Body of pancreas (tissue), 4 donors: ENCODE measurements at regions not wholly inside any gene's neighbourhood (a gene's known extent, or its start where the extent isn't known, plus 50 kb on each side); places are given as distances from the start of the nearest gene placed in this dataset.
"Not testable (repeated sequence)": the region's sequence is repeated elsewhere in the genome, so short reads cannot be mapped to it uniquely, and the experiment has no call there.

Source experiments
- CTCF ChIP-seq, 7 experiments: fragments of 450-650 bp in 4 of 7; fragments of 200-600 bp in 3 of 7; sonication (generic) in 3 of 7; IDR thresholded peaks; one replicate each; pipeline ENCODE4 v1.5.1; 2016 to 2019; ENCODE audit warnings: antibody characterized with exemption in 7 of 7
- POLR2A ChIP-seq, 3 donors: fragments of 450-650 bp; IDR thresholded peaks; one replicate each; pipeline ENCODE4 v1.6.1; 2016; ENCODE audit warnings: antibody characterized with exemption in 3 of 3, mild to moderate bottlenecking in 2 of 3

- not testable (repeated sequence) for TF ChIP-seq CTCF, POLR2A (IDR thresholded peaks at IDR 0.05)
Measured at GRCh38 chr21:14804170-14804569, 258.1 kb upstream of the SAMSN1 start.
